ENCODE measurements at regions not wholly inside any gene's neighbourhood (a gene's known extent, or its start where the extent isn't known, plus 50 kb on each side); places are given as distances from the start of the nearest gene placed in this dataset.

DNA sequence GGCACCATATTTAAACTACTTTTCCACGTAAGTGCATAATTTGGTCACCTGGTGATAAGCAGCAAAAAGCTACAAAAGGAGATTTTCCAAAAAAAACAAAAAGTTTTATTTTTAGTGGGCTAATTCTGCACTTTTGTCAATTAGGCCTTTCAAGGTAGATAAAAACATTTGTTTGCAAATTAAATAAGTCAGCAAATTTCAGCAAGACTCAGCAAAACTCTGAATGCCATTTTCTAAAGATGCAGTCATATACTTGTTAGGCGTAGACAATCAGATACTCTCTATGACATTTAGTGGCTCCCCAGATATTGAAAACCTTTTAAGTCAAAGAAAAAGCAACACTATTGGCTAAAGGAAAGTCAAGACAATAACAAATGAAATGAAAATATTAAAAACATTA is 400.2 kb upstream of the GOLIM4 start:
- H3K27me3 ChIP-seq (ENCODE audit: control insufficient read depth, insufficient read depth, low read length) = no peaks in the 10 kb centered on the region
- no peak overlapping the region for H3K4me2 ChIP-seq (ENCODE audit: low read length)
- TF ChIP-seq, protein P1, sequence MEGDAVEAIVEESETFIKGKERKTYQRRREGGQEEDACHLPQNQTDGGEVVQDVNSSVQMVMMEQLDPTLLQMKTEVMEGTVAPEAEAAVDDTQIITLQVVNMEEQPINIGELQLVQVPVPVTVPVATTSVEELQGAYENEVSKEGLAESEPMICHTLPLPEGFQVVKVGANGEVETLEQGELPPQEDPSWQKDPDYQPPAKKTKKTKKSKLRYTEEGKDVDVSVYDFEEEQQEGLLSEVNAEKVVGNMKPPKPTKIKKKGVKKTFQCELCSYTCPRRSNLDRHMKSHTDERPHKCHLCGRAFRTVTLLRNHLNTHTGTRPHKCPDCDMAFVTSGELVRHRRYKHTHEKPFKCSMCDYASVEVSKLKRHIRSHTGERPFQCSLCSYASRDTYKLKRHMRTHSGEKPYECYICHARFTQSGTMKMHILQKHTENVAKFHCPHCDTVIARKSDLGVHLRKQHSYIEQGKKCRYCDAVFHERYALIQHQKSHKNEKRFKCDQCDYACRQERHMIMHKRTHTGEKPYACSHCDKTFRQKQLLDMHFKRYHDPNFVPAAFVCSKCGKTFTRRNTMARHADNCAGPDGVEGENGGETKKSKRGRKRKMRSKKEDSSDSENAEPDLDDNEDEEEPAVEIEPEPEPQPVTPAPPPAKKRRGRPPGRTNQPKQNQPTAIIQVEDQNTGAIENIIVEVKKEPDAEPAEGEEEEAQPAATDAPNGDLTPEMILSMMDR (IDR thresholded peaks at IDR 0.05) = no peak
- no peak overlapping the region for H3K27ac ChIP-seq
- no peak overlapping the region for H3K4me3 ChIP-seq (ENCODE audit: low read depth, low read length)
- H2AFZ ChIP-seq = no peak overlapping the region
- H3K4me1 ChIP-seq = no peaks in the 10 kb centered on the region
- H3K36me3 ChIP-seq (ENCODE audit: control insufficient read depth, insufficient read depth, low read length) = no peaks in the 10 kb centered on the region
- no peak overlapping the region for H3K9ac ChIP-seq
- no peaks in the 10 kb centered on the region for H3K79me2 ChIP-seq
- no peaks in the 10 kb centered on the region for H3K9me3 ChIP-seq (ENCODE audit: control insufficient read depth, low read length)

DNA sequence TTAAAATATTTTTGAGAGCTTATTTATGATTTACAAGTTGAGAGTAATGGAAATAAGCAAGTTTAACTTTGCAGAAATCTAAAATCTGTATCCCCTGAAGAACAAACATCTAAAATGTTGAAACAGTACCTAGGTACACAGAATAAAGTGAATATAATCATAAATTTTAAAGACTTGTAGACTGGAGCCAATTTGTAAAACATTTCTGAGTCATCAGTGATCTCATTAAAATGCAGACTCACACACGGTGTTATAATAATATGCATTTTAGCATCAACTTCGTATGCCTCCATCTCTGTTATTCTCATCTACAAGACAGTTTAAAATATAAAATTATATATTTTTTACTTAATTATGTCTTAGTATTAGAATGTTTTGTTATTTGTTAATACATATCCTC is 399.5 kb upstream of the GOLIM4 start:
- H3K4me1 ChIP-seq = no peaks in the 10 kb centered on the region
- H3K9ac ChIP-seq = no peak overlapping the region
- no peak overlapping the region for H3K27ac ChIP-seq
- H3K4me3 ChIP-seq (ENCODE audit: low read depth, low read length) = no peak overlapping the region
- H3K27me3 ChIP-seq (ENCODE audit: control insufficient read depth, insufficient read depth, low read length) = no peaks in the 10 kb centered on the region
- no peaks in the 10 kb centered on the region for H3K36me3 ChIP-seq (ENCODE audit: control insufficient read depth, insufficient read depth, low read length)
- TF ChIP-seq, protein P1 (IDR thresholded peaks at IDR 0.05) = no peak
- no peaks in the 10 kb centered on the region for H3K9me3 ChIP-seq (ENCODE audit: control insufficient read depth, low read length)
- H3K79me2 ChIP-seq = no peaks in the 10 kb centered on the region
- H2AFZ ChIP-seq = no peak overlapping the region
- no peak overlapping the region for H3K4me2 ChIP-seq (ENCODE audit: low read length)

- H3K4me2 ChIP-seq (ENCODE audit: low read length) = no peak overlapping the region
- H3K4me1 ChIP-seq = no peaks in the 10 kb centered on the region
- H3K27ac ChIP-seq = no peak overlapping the region
- no peaks in the 10 kb centered on the region for H3K36me3 ChIP-seq (ENCODE audit: control insufficient read depth, insufficient read depth, low read length)
- H2AFZ ChIP-seq = no peak overlapping the region
- H3K27me3 ChIP-seq (ENCODE audit: control insufficient read depth, insufficient read depth, low read length) = no peaks in the 10 kb centered on the region
- H3K4me3 ChIP-seq (ENCODE audit: low read depth, low read length) = no peak overlapping the region
- no peak overlapping the region for H3K9ac ChIP-seq
- no peaks in the 10 kb centered on the region for H3K79me2 ChIP-seq
- no peaks in the 10 kb centered on the region for H3K9me3 ChIP-seq (ENCODE audit: control insufficient read depth, low read length)
- TF ChIP-seq, protein P1 (IDR thresholded peaks at IDR 0.05) = no peak
These were observed 397.9 kb upstream of the GOLIM4 start for GRCh38 chr3:168493412-168494205.

DNA sequence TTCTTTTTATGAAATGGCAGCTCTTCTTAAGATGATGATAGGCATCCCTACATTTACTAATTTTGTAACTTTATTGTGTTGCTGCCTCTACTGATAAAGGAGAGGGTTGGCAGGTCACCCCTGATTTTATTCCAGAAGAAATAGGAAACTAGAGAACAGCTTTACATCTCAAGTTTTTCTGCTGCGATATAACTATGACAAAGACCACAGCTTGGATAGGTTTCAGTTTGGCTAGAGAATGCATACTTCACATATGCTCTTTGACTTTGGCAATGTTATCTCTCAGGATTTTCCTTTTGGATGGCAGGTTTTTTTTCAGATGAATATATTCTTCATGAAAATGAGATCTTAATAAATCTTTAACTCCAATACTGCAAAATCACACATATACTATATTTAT is 395.3 kb upstream of the GOLIM4 start:
- H3K79me2 ChIP-seq = no peaks in the 10 kb centered on the region
- TF ChIP-seq, protein P1 (IDR thresholded peaks at IDR 0.05) = no peak
- H3K4me1 ChIP-seq = no peaks in the 10 kb centered on the region
- H3K9me3 ChIP-seq (ENCODE audit: control insufficient read depth, low read length) = no peaks in the 10 kb centered on the region
- no peaks in the 10 kb centered on the region for H3K36me3 ChIP-seq (ENCODE audit: control insufficient read depth, insufficient read depth, low read length)
- no peak overlapping the region for H3K4me2 ChIP-seq (ENCODE audit: low read length)
- H3K27me3 ChIP-seq (ENCODE audit: control insufficient read depth, insufficient read depth, low read length) = no peaks in the 10 kb centered on the region
- H2AFZ ChIP-seq = no peak overlapping the region
- no peak overlapping the region for H3K4me3 ChIP-seq (ENCODE audit: low read depth, low read length)
- H3K27ac ChIP-seq = no peak overlapping the region
- H3K9ac ChIP-seq = no peak overlapping the region

- Histone ChIP-seq H3K79me2 (no peaks in the 10 kb centered on the region), H3K27ac (no peak overlapping the region), H3K36me3 (ENCODE audit: control insufficient read depth, insufficient read depth, low read length) (no peaks in the 10 kb centered on the region), H3K27me3 (ENCODE audit: control insufficient read depth, insufficient read depth, low read length) (no peaks in the 10 kb centered on the region), H3K4me1 (no peaks in the 10 kb centered on the region), H3K9me3 (ENCODE audit: control insufficient read depth, low read length) (no peaks in the 10 kb centered on the region), H3K4me2 (ENCODE audit: low read length) (no peak overlapping the region), H2AFZ (no peak overlapping the region), H3K9ac (no peak overlapping the region), H3K4me3 (ENCODE audit: low read depth, low read length) (no peak overlapping the region)
- TF ChIP-seq, protein P1 (IDR thresholded peaks at IDR 0.05) = no peak
These were observed 393.6 kb upstream of the GOLIM4 start for GRCh38 chr3:168489301-168489700.

Data from parathyroid adenoma (tissue), 2 donors.